SU-DHL-6 (cell line): ENCODE measurements at regions not wholly inside any gene's neighbourhood (a gene's known extent, or its start where the extent isn't known, plus 50 kb on each side); places are given as distances from the start of the nearest gene placed in this dataset.

Experiments used
- CTCF ChIP-seq: fragments of 200-600 bp; sonication (generic); IDR thresholded peaks from one replicate; pipeline ENCODE4 v1.5.1; 2017; ENCODE audit warnings: antibody characterized with exemption, mild to moderate bottlenecking, low read length, moderate library complexity; ENCODE audit not compliant: insufficient read depth, poor library complexity, severe bottlenecking
- EZH2phosphoT487 ChIP-seq: fragments of 200-600 bp; sonication (generic), shearing (Covaris generic); conservative IDR thresholded peaks from 2 replicates; pipeline ENCODE4 v1.6.1; 2018; ENCODE audit warnings: mild to moderate bottlenecking, antibody characterized with exemption, low read length, moderate library complexity, mixed read lengths

GRCh38 chr15:94008104-94009074, 223.0 kb upstream of the MCTP2 start:
- TF ChIP-seq CTCF, result no peak
- no peak for TF ChIP-seq EZH2phosphoT487
